DND-41 (cell line): ENCODE measurements at regions not wholly inside any gene's neighbourhood (a gene's known extent, or its start where the extent isn't known, plus 50 kb on each side); places are given as distances from the start of the nearest gene placed in this dataset.

Source experiments
- ATAC-seq: fragments of 200-7000 bp; cut with Tn5 transposase; 3 replicates; pipeline ENCODE4 v1.9.1; 2021; ENCODE audit warnings: low read depth; ENCODE audit not compliant: insufficient read depth
- DNase-seq: peaks from one replicate; pipeline ENCODE4 v3.0.0-alpha.2; 2020
- H2AFZ ChIP-seq: 2 replicates; pipeline ENCODE4 v1.6.0; 2012; ENCODE audit warnings: low read depth, low read length
- H3K27ac ChIP-seq: 2 replicates; pipeline ENCODE4 v1.5.1; 2012; ENCODE audit warnings: low read length, inconsistent platforms
- H3K27me3 ChIP-seq: fragments of 200-600 bp; sonication (generic); 2 replicates; pipeline ENCODE4 v1.6.0; 2012; ENCODE audit warnings: low read length, mild to moderate bottlenecking, inconsistent platforms; ENCODE audit not compliant: insufficient read depth, poor library complexity
- H3K36me3 ChIP-seq: 2 replicates; pipeline ENCODE4 v1.5.1; 2012; ENCODE audit warnings: low read length, inconsistent platforms; ENCODE audit not compliant: insufficient read depth
- H3K4me1 ChIP-seq: 2 replicates; pipeline ENCODE4 v1.5.1; 2012; ENCODE audit warnings: mild to moderate bottlenecking, low read length; ENCODE audit not compliant: insufficient read depth
- H3K4me2 ChIP-seq: 2 replicates; pipeline ENCODE4 v1.6.0; 2012; ENCODE audit warnings: mild to moderate bottlenecking, moderate library complexity, low read length, inconsistent platforms; ENCODE audit not compliant: insufficient read depth
- H3K4me3 ChIP-seq, 2 experiments: fragments of 200-600 bp in 1 of 2; shearing (Covaris generic) in 1 of 2; 2 replicates each; pipeline ENCODE4 v1.5.1; 2012 to 2016; ENCODE audit warnings: inconsistent platforms in 2 of 2, low read length in 2 of 2, mild to moderate bottlenecking in 2 of 2, low read depth in 1 of 2, moderate library complexity in 1 of 2
- H3K79me2 ChIP-seq: 2 replicates; pipeline ENCODE4 v1.6.0; 2012; ENCODE audit warnings: low read length, inconsistent platforms; ENCODE audit not compliant: insufficient read depth
- H3K9ac ChIP-seq: 2 replicates; pipeline ENCODE4 v1.6.0; 2012; ENCODE audit warnings: low read depth, mild to moderate bottlenecking, inconsistent platforms, low read length, moderate library complexity
- H3K9me3 ChIP-seq: 2 replicates; pipeline ENCODE4 v1.5.1; 2012; ENCODE audit warnings: low read length, moderate library complexity, mild to moderate bottlenecking, inconsistent platforms; ENCODE audit not compliant: insufficient read depth, severe bottlenecking
- H4K20me1 ChIP-seq: 2 replicates; pipeline ENCODE4 v1.6.0; 2012; ENCODE audit warnings: low read length; ENCODE audit not compliant: insufficient read depth
- CTCF ChIP-seq: IDR thresholded peaks from 2 replicates; pipeline ENCODE4 v1.5.1; 2012; ENCODE audit warnings: borderline replicate concordance, low read length, moderate library complexity, mild to moderate bottlenecking; ENCODE audit not compliant: poor library complexity, severe bottlenecking; ENCODE audit errors: extremely low read depth
- EZH2 ChIP-seq: IDR thresholded peaks from 3 replicates; pipeline ENCODE4 v1.6.1; 2012; ENCODE audit warnings: borderline replicate concordance, low read depth, mild to moderate bottlenecking, moderate library complexity, low read length, inconsistent platforms; ENCODE audit not compliant: severe bottlenecking

- Histone ChIP-seq H3K27me3 (no peaks in the 10 kb centered on the region), H2AFZ (no peak overlapping the region), H3K79me2 (no peaks in the 10 kb centered on the region), H3K4me3 (no peak overlapping the region), H3K4me1 (no peaks in the 10 kb centered on the region), H4K20me1 (no peaks in the 10 kb centered on the region), H3K27ac (no peak overlapping the region), H3K9me3 (no peaks in the 10 kb centered on the region), H3K4me2 (no peak overlapping the region), H3K9ac (no peak overlapping the region), H3K36me3 (no peaks in the 10 kb centered on the region)
- DNase-seq (no peak), ATAC-seq (no peak)
- no peak for TF ChIP-seq EZH2
- no peak for TF ChIP-seq CTCF
Observed at GRCh38 chr2:120935339-120936313, 200.0 kb downstream of the GLI2 start.

GRCh38 chr2:120936476-120937334 is 201.0 kb downstream of the GLI2 start:
- no peak overlapping the region for H2AFZ ChIP-seq
- no peak overlapping the region for H3K4me3 ChIP-seq
- no peaks in the 10 kb centered on the region for H3K27me3 ChIP-seq
- no peaks in the 10 kb centered on the region for H3K36me3 ChIP-seq
- no peaks in the 10 kb centered on the region for H3K9me3 ChIP-seq
- no peak overlapping the region for H3K4me2 ChIP-seq
- no peak for TF ChIP-seq EZH2
- no peak for TF ChIP-seq CTCF
- no peak overlapping the region for H3K9ac ChIP-seq
- no peak overlapping the region for H3K27ac ChIP-seq
- ATAC-seq (no peak), DNase-seq (no peak)
- no peaks in the 10 kb centered on the region for H3K4me1 ChIP-seq
- no peaks in the 10 kb centered on the region for H4K20me1 ChIP-seq
- H3K79me2 ChIP-seq: no peaks in the 10 kb centered on the region

- TF ChIP-seq EZH2 (no peak), CTCF (no peak)
- Histone ChIP-seq H3K27me3 (no peaks in the 10 kb centered on the region), H3K36me3 (no peaks in the 10 kb centered on the region), H4K20me1 (no peaks in the 10 kb centered on the region), H2AFZ (no peak overlapping the region), H3K4me3 (no peak overlapping the region), H3K4me2 (no peak overlapping the region), H3K79me2 (no peaks in the 10 kb centered on the region), H3K9ac (no peak overlapping the region), H3K4me1 (no peaks in the 10 kb centered on the region), H3K27ac (no peak overlapping the region), H3K9me3 (no peaks in the 10 kb centered on the region)
- DNase-seq (no peak), ATAC-seq (no peak)
Observed at GRCh38 chr2:120937686-120938044, 202.0 kb downstream of the GLI2 start.
